ENCODE measurements at regions not wholly inside any gene's neighbourhood (a gene's known extent, or its start where the extent isn't known, plus 50 kb on each side); places are given as distances from the start of the nearest gene placed in this dataset.
"Not testable (repeated sequence)": the region's sequence is repeated elsewhere in the genome, so short reads cannot be mapped to it uniquely, and the experiment has no call there.

GRCh38 chr16:21534561-21534960 is 64.8 kb upstream of the METTL9 start:
- DNase-seq (ENCODE audit: low read depth in 2 of 2): not testable (repeated sequence)

- not testable (repeated sequence) for DNase-seq (ENCODE audit: low read depth in 2 of 2)
Measured at GRCh38 chr16:21535201-21535600, 64.2 kb upstream of the METTL9 start.

GRCh38 chr16:21536740-21537139 is 62.6 kb upstream of the METTL9 start:
- DNase-seq (ENCODE audit: low read depth in 2 of 2): not testable (repeated sequence)

- DNase-seq (ENCODE audit: low read depth in 2 of 2): not testable (repeated sequence)
Measured at GRCh38 chr16:21537598-21537997, 61.8 kb upstream of the METTL9 start.

- DNase-seq (ENCODE audit: low read depth in 2 of 2): not testable (repeated sequence)
Measured at GRCh38 chr16:21539107-21539618, 60.2 kb upstream of the METTL9 start.

- peak; percentile 60 to 61 for DNase-seq (ENCODE audit: low read depth in 2 of 2)
Measured at GRCh38 chr16:21540770-21541433, 58.5 kb upstream of the METTL9 start.

- not testable (repeated sequence) for DNase-seq (ENCODE audit: low read depth in 2 of 2)
Measured at GRCh38 chr16:21541611-21542051, 57.7 kb upstream of the METTL9 start.

- not testable (repeated sequence) for DNase-seq (ENCODE audit: low read depth in 2 of 2)
Measured at GRCh38 chr16:21542075-21542474, 57.3 kb upstream of the METTL9 start.

- DNase-seq (ENCODE audit: low read depth in 2 of 2): not testable (repeated sequence)
Measured at GRCh38 chr16:21542491-21543124, 56.8 kb upstream of the METTL9 start.

GRCh38 chr16:21543151-21543836 is 56.1 kb upstream of the METTL9 start:
- not testable (repeated sequence) for DNase-seq (ENCODE audit: low read depth in 2 of 2)

GRCh38 chr16:21545664-21546326 is 53.6 kb upstream of the METTL9 start:
- not testable (repeated sequence) for DNase-seq (ENCODE audit: low read depth in 2 of 2)

- DNase-seq (ENCODE audit: low read depth in 2 of 2): not testable (repeated sequence)
Measured at GRCh38 chr16:21549396-21549795, 50.0 kb upstream of the METTL9 start.

All from stimulated activated CD8-positive, alpha-beta memory T cell treated with anti-CD3 and anti-CD28 coated beads, Interleukin-15, amount 100 ng/mL, for 4 hours (primary cell).